NB4 (cell line): ENCODE measurements at regions not wholly inside any gene's neighbourhood (a gene's known extent, or its start where the extent isn't known, plus 50 kb on each side); places are given as distances from the start of the nearest gene placed in this dataset.

Source experiments
- DNase-seq: peaks from one replicate; pipeline ENCODE4 v3.0.0; 2010; ENCODE audit warnings: low read depth
- H3K4me3 ChIP-seq: one replicate; pipeline ENCODE4 v1.5.1; 2011; ENCODE audit warnings: mild to moderate bottlenecking, low read depth, low read length, moderate library complexity
- CTCF ChIP-seq: IDR thresholded peaks from one replicate; pipeline ENCODE4 v1.5.1; 2012; ENCODE audit warnings: low read depth, low read length
- MAX ChIP-seq: IDR thresholded peaks from 2 replicates; pipeline ENCODE4 v1.6.1; 2011; ENCODE audit warnings: low read depth, low read length
- MYC ChIP-seq: IDR thresholded peaks from 2 replicates; pipeline ENCODE4 v1.6.1; 2011; ENCODE audit warnings: low read depth, low read length
- POLR2A ChIP-seq: IDR thresholded peaks from 2 replicates; pipeline ENCODE4 v1.6.1; 2011; ENCODE audit warnings: mild to moderate bottlenecking; ENCODE audit not compliant: insufficient read length; ENCODE audit errors: extremely low read depth

GRCh38 chr1:38781872-38782617 lies 77.5 kb downstream of the RRAGC start:
- H3K4me3 ChIP-seq: no peak overlapping the region
- TF ChIP-seq MAX: no peak
- no peak for TF ChIP-seq CTCF
- no peak for TF ChIP-seq MYC
- no peak for TF ChIP-seq POLR2A
- DNase-seq: no peak

GRCh38 chr1:38780133-38780532 lies 79.4 kb downstream of the RRAGC start:
- H3K4me3 ChIP-seq: no peak overlapping the region
- no peak for DNase-seq
- no peak for TF ChIP-seq CTCF

- TF ChIP-seq CTCF: no peak
- no peak for TF ChIP-seq MAX
- no peak for TF ChIP-seq POLR2A
- TF ChIP-seq MYC: no peak
- H3K4me3 ChIP-seq: no peak overlapping the region
- no peak for DNase-seq
These were observed 80.1 kb downstream of the RRAGC start for GRCh38 chr1:38779491-38779890.

- DNase-seq: no peak
- TF ChIP-seq MYC: no peak
- no peak for TF ChIP-seq MAX
- no peak for TF ChIP-seq POLR2A
- TF ChIP-seq CTCF: no peak
These were observed 81.1 kb downstream of the RRAGC start for GRCh38 chr1:38778521-38778920.

GRCh38 chr1:38778051-38778450 lies 81.5 kb downstream of the RRAGC start:
- no peak for DNase-seq
- no peak overlapping the region for H3K4me3 ChIP-seq
- no peak for TF ChIP-seq CTCF
- TF ChIP-seq POLR2A: no peak
- TF ChIP-seq MAX: no peak
- TF ChIP-seq MYC: no peak

More at GRCh38 chr1:38778521-38778920, 81.1 kb downstream of the RRAGC start:
- no peak overlapping the region for H3K4me3 ChIP-seq

- DNase-seq: no peak
- no peak overlapping the region for H3K4me3 ChIP-seq
- no peak for TF ChIP-seq CTCF
- TF ChIP-seq MYC: no peak
- TF ChIP-seq MAX: no peak
- TF ChIP-seq POLR2A: no peak
These were observed 82.1 kb downstream of the RRAGC start for GRCh38 chr1:38777464-38777957.
